ENCODE measurements at regions not wholly inside any gene's neighbourhood (a gene's known extent, or its start where the extent isn't known, plus 50 kb on each side); places are given as distances from the start of the nearest gene placed in this dataset.

DNA sequence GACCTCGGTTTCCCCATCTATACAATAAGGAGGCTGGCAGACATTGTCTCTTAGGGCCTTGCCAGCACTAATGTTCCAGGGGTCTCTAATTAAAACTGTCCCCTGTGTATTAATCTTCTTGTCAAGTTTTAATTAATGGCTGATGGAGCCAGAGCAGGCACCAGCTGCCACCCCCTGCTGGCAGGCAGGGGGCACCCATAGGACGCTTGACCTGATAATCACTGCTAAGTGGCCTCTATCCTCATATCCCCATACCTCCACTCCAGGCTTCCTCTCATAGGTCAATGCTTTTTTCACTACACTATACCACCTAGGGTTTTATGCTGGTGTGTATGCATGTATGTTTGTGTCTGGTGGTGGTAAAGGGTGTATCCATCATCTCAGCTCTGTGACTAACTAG, 89.4 kb downstream of the EFNB1 start:
- no peak for DNase-seq

DNA sequence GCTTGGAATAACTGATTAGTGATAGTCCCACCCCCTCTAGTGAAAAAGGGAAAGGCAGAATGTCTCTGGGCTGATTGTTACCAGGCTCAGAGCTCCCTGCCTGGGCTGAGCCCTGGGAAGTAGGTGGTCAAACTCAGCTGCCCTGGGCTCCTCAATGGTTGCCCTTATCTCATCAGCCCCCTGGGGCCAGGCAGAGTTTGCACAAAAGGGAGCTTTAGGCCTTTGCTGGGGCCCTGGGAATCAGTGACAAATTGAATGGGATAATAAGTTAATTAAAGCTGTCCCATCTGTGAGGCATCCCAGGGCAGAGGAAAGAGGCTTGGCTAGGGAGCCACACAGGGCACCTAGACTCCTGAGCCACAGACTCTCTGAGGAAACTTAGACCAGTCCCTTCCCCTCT, 89.0 kb downstream of the EFNB1 start:
- DNase-seq: no peak

DNA sequence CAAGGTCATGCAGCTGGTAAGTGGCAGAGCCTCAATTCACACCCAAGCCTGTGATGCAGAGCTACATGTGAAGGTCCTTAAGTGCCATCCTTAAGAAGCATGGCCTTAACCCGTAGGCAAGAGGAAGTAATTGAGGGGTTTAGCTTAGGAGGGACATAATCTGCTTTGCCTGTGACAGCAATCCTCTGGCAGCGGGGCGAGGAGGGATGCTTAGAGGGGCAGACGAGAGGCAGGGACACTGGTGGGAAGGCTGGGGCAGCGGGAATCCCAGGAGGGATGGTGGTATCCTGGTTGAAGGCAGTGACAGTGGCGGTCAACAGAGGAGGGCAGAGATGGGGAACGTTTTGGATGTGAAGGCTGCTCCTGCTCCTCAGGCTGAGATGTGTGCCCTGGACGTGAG, 88.1 kb downstream of the EFNB1 start:
- no peak for DNase-seq

DNA sequence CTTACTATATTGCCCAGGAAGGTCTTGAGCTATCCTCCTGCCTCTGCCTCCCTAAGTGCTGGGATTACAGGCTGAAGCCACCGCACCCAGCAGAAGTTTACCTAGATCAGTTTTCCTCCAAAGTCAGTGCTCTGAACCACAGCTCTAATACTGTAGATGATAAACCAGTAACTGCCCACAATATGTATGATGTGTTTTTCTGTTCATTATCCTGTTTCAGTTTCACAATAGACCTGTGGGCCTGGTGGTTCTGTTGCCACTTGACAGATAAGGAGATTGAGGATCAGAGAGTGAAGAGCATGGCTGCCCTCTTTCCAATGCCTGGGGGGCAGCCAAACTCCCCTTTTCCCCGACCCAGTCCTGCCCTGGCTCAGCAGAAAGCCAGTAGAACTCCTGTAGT, 87.0 kb downstream of the EFNB1 start:
- no peak for DNase-seq

DNA sequence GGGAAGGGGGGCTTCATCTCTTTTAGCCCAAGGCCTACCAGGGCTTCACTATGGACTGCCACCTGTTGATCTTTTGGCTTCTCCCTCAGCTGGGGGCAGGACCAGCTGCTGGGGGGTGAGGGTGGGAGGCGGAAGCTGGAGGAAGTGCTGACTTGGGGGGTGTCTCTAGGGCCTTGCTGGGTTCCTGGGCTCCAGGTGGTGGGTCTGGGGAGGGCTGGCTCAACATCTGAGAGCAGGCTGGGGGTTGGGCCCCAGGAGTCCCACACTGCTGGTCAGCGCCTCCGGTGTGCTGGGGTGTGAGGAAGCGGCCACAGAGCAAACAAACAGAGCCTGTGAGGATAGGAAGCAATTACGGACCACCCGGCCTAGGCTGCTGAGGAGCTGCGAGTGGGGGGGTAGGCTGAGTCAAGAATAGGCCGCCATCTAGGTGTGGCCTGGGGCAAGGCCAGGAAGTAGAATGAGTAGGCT, 85.7 kb downstream of the EFNB1 start:
- DNase-seq: no peak

DNA sequence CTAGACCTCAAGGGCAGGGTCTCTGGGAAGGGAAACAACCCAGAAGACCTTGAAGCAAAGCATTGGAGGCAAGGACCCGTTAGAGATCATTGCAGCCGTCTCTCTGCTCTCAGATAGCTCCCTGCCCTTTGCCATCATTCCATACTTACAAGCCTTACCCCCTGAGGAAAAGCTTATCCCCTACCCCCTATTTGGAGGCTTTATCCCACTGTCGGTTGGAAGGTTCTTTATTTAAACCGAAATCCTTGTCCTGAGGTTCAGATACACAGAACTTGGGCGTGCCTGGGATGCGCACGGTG, 84.4 kb downstream of the EFNB1 start:
- no peak for DNase-seq

- DNase-seq: no peak
These were observed 83.3 kb downstream of the EFNB1 start for GRCh38 chrX:68912113-68912512.

- no peak for DNase-seq
These were observed 82.1 kb downstream of the EFNB1 start for GRCh38 chrX:68910731-68911428.

DNA sequence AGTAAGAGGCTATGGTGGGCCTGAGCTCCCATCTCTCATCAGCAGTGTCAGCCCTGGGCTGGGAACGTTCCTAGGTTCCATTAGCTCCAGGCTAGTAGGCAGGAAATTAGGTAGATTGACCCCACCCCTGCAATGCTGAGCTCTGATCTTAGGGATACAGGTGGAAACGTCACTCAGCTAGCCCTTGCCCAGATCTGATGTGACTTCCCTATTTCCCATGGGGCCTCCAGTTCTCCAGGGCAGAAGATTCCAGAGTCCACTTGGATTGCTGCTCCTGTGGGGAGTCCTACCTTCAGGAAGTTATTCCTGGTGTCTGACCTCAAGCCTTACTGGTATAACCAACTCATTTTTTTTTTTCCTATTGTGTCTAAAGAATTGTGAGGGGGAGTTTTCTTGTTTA, 81.1 kb downstream of the EFNB1 start:
- no peak for DNase-seq

- no peak for DNase-seq
These were observed 79.2 kb downstream of the EFNB1 start for GRCh38 chrX:68908071-68908470.

- DNase-seq: no peak
These were observed 74.1 kb downstream of the EFNB1 start for GRCh38 chrX:68902706-68903504.

GRCh38 chrX:68901519-68901918, 72.7 kb downstream of the EFNB1 start:
- no peak for DNase-seq

- no peak for DNase-seq
These were observed 69.8 kb downstream of the EFNB1 start for GRCh38 chrX:68898598-68898997.

- DNase-seq: no peak
These were observed 68.5 kb downstream of the EFNB1 start for GRCh38 chrX:68897118-68897945.

DNA sequence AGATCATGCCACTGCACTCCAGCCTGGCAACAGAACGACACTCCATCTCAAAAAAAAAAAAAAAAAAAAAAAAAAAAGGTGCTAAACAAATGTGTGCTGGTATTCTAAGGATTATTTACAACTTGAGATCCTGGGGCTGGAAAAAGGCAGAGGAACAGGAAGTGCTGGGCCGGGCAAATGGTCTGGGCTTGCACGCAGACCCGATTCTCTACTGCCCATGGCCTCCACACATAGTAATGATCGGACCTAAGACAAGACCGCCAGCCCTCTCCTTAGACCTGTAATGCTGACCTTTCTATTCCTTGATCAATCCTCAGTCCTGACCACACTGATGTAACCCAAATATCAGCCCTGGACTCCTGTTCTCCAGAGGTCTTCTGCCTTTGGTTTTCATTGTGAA, 67.8 kb downstream of the EFNB1 start:
- DNase-seq: no peak

GRCh38 chrX:68895778-68896177, 67.0 kb downstream of the EFNB1 start:
- no peak for DNase-seq

GRCh38 chrX:68895341-68895755, 66.5 kb downstream of the EFNB1 start:
- peak; percentile 25 to 26 for DNase-seq

- peak; percentile 18 to 25 for DNase-seq
These were observed 65.9 kb downstream of the EFNB1 start for GRCh38 chrX:68894513-68895340.

DNA sequence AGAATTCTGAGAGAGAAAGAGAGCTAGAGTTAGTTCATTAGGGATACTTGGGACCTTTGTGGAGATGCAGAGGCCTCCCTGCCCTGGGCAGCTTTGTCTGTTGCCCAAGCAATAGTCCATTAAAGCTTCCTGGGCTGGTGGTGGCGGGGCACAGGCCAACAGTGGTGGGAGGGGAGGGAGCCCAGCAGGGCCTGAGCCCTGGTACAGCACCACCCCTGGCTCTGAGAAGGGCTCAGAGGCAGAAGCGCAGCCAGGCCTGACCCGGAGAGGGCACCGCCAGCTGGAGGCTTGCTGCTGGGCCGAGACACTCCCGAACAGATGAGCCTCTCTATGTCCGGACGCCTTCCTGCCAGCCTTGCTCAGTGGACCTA, 65.3 kb downstream of the EFNB1 start:
- no peak for DNase-seq

DNA sequence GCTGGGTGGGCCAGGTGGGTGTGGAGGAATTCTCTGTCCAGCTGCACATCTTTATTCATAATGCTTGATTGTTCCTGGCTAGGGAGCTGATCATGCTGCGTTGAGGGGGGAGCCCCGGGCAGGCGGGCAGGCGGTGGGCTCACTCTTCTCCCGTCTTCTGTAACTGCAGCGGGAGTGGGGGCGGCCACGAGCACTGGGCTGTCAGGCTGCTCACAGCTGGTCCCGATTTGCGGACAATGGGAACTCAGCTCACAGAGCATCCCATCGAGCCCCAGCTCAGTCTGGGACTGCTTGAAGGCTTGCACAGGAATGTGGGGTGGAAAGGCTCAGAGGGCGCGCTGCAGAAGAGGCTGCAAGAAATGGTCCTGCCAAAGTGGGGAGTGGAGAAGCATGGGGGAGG, 63.8 kb downstream of the EFNB1 start:
- no peak for DNase-seq

GRCh38 chrX:68892134-68892533, 63.3 kb downstream of the EFNB1 start:
- DNase-seq: no peak

Measured in activated T-cell treated with anti-CD3 and anti-CD28 coated beads, Interleukin-2, amount 50 U/mL, for 48 hours (primary cell).